Activated naive CD4-positive, alpha-beta T cell treated with anti-CD3 and anti-CD28 coated beads, Interleukin-2, amount 50 U/mL, for 72 hours (primary cell): ENCODE measurements at regions not wholly inside any gene's neighbourhood (a gene's known extent, or its start where the extent isn't known, plus 50 kb on each side); places are given as distances from the start of the nearest gene placed in this dataset.

ENCODE experiments used
- ATAC-seq, 2 donors: fragments of 150-1000 bp; cut with Tn5 transposase; 2 replicates each; pipeline ENCODE4 v1.10.0; 2021; ENCODE audit warnings: mild to moderate bottlenecking in 2 of 2, moderate library complexity in 2 of 2
- DNase-seq, 2 donors: peaks; one replicate each; pipeline ENCODE4 v3.0.0; 2021 to 2022; ENCODE audit warnings: low spot score in 2 of 2
- H3K27ac Mint-ChIP-seq, 2 donors: one replicate each; pipeline ENCODE4 v1.8.0; 2022; ENCODE audit warnings: mild to moderate bottlenecking in 2 of 2, mixed read lengths in 2 of 2
- H3K36me3 Mint-ChIP-seq, 2 donors: one replicate each; pipeline ENCODE4 v1.8.0; 2022; ENCODE audit warnings: mixed read lengths in 2 of 2
- H3K9me3 Mint-ChIP-seq, 2 donors: one replicate each; pipeline ENCODE4 v1.8.0; 2022; ENCODE audit warnings: mixed read lengths in 2 of 2

DNA sequence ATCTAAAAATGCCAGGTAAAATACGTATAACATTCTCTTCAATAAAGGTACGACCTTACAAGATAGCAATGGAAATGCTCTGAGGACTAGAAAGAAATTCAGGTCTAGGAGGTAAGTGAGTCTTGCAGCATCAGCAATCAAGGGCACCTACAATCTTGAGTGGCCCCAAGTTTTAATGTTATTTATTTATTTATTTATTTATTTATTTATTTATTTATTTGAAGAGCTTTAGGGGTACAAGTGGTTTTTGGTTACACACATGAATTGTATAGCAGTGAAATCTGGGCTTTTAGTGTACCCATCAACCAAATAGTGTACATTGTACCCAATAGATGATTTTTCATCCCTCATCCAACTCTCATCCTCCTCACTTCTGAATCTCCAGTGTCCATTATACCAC, 574.0 kb upstream of the POU3F2 start:
- peaks cover 0 to 7% of the 10 kb centered on the region in 2 donors for H3K9me3 Mint-ChIP-seq
- ATAC-seq (no peak), DNase-seq (no peak)
- no peaks in the 10 kb centered on the region for H3K36me3 Mint-ChIP-seq
- H3K27ac Mint-ChIP-seq, result no peak overlapping the region

DNA sequence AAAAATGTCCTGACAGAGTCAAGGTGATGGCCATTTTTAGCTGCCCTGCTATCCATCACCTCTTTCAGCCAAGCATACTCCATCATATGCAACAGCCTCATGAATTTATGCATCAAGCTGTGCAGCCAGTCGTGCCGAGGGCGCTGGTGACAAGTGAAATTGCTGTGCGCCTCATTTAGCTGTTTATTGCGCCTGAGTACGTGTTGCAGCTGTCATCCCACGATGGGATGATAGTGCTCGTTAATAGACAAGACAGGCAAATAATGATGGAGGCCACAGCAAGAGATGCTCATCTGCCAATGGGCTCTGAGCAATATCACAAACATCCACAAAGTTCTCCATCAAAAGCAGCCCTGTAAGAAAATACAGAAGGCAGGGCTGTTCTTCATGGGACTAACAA, 562.3 kb upstream of the POU3F2 start:
- Mint-ChIP-seq H3K9me3 (peaks cover 4 to 8% of the 10 kb centered on the region in 2 donors), H3K36me3 (no peaks in the 10 kb centered on the region), H3K27ac (no peak overlapping the region)
- ATAC-seq (no peak), DNase-seq (no peak)

DNA sequence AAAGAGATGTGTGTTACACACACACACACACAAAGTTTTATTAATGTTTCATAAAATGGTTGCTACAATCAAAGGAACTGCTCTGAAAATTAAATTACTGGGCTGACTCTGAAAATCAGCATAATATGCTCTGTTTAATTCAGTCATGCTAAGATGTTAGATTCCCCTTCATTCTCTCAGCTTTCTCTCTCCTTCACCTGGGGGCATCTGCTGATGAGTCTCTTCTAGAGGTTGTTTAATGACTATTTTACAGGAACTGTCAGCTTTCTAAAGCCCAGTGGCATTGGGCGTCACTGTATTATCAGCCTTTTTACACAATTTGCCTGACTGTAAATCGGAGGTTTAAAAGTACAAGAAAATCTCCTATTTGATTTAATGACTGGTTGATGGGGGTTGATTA, 559.7 kb upstream of the POU3F2 start:
- ATAC-seq (no peak), DNase-seq (no peak)
- H3K9me3 Mint-ChIP-seq, result peaks cover 0 to 5% of the 10 kb centered on the region in 2 donors
- no peak overlapping the region for H3K27ac Mint-ChIP-seq
- H3K36me3 Mint-ChIP-seq, result no peaks in the 10 kb centered on the region

DNA sequence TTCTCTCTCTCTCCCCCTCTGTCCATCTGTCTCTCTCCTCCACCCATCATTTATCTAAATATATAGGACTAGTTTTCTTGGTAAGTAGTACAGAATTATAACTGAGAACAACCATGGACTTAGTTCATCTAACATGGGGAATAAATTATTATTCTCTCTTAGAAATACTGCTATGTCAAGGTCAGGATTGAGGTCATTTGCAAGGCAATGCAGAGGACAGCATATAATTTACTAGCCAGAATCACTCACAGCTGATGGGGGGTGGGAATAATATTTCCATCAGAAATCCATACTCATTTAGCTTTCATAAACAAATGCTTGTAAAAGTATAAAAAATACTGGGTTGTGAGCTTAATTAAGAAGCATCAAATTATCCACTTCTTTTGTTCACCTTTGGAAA, 553.9 kb upstream of the POU3F2 start:
- Mint-ChIP-seq H3K36me3 (no peaks in the 10 kb centered on the region), H3K27ac (no peak overlapping the region), H3K9me3 (peaks cover 0 to 5% of the 10 kb centered on the region in 2 donors)
- DNase-seq, result no peak
- ATAC-seq, result no peak

DNA sequence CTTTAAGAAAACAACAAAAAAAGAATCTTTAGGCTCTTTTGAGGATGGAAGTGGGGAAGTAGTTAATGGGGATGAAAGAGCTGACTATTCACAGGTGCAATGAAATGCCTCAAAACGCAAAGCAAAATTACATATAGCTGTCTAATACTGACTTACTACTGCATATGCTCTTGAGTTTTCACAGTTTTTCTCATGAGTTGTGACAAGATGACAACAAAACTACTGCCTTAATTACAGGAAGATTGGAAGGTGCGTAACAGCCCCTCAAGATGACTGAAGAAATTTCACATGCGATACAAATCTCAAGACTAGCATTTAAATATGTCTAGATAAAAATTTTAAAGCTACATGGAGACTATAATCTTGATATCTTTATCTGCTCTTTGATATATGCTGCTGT, 547.8 kb upstream of the POU3F2 start:
- Mint-ChIP-seq H3K27ac (no peak overlapping the region), H3K9me3 (peaks cover 0 to 14% of the 10 kb centered on the region in 2 donors), H3K36me3 (no peaks in the 10 kb centered on the region)
- DNase-seq (no peak), ATAC-seq (no peak)

DNA sequence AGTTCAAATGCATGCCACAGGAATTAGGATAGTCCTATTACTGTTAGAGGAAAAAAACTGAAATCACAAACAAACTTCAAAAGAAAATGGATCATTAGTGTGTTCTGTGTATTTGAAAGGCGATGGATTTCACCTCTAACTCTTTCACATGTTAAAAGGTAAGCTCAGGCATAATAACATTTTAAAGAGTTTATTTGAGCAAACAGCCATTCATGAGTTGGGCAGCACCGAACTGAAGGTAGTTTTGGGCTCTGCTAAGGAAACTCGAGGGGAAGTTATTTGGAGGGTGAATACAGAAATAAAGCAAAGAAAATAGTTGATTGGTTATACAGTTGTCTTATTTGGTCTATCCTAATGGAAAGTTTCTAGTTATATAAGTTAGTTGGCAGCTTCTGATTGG, 546.5 kb upstream of the POU3F2 start:
- H3K9me3 Mint-ChIP-seq, result peaks cover 4 to 10% of the 10 kb centered on the region in 2 donors

DNA sequence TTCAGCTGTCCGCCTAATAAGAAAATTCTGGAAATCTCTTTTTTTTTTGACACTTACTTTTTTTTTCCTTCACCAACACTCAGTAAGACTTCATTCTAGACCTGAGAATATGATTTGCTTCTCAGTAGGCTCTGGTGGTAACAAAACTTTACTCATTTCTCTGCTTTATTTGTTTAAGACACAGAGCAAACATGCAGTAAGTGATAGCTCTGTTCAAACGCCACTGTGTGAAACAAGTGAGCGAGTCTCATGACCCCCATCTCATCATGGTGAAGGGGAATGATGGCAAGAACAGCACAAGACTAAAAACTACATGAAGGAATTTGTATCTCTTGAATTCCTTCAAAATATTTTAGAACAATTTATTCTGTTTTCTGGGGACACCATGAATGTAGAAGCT, 541.6 kb upstream of the POU3F2 start:
- Mint-ChIP-seq H3K9me3 (peaks cover 4 to 6% of the 10 kb centered on the region in 2 donors), H3K36me3 (no peaks in the 10 kb centered on the region), H3K27ac (no peak overlapping the region)
- DNase-seq (no peak), ATAC-seq (no peak)

More for the DNA sequence above, 546.5 kb upstream of the POU3F2 start:
- ATAC-seq (no peak), DNase-seq (no peak)
- Mint-ChIP-seq H3K36me3 (no peaks in the 10 kb centered on the region), H3K27ac (no peak overlapping the region)

DNA sequence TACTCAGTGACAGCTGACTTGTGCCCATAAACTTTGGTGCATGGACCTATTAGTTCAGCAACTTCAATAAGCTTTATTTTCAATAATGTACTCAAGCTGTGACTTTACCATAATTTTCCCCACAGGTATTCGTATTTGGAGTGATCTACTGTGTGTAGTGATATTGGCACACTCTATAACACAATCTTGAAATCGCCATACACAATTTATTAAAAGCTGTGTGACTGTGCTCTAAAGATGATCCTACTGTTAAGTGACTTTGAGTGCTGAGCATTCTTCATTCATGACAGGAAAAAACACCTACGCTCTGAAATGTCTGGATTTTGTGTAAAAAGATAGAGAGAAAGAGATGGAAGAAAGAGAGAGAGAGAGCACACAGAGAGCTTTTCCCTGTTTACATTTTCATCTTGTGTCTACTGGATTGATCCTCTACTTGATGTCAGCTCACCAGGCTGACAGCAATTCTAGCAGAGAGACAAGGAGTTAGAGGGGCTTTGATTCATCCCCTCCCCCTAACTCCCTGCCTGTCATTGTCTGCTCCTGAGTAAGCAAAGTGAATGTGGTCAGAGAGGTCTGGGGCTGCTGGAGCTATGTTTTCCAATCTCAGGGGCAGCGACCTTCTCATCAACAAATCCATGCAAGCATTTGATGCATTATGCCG, 538.7 kb upstream of the POU3F2 start:
- no peak overlapping the region for H3K27ac Mint-ChIP-seq
- DNase-seq (no peak), ATAC-seq (no peak)
- H3K36me3 Mint-ChIP-seq, result no peaks in the 10 kb centered on the region
- H3K9me3 Mint-ChIP-seq, result peaks cover 0 to 4% of the 10 kb centered on the region in 2 donors

DNA sequence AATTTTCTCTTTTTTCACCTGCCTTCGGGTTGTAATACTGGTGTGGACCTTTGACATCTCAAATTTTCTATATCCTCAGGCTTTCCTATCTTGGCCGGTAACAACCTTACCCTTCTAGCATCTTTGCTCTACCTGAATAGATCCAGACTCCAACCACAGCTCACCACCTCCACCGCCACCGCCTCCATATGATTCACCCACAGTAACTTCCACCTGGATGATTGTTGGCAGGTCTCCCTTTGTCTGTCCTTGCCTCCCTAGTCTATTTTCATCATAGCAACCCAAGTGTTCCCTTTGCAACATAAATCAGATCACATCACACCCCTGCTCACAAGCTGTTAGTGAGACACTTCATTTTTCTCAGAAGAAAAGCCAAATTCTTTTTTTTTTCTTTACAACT, 525.8 kb upstream of the POU3F2 start:
- Mint-ChIP-seq H3K9me3 (peaks cover 4 to 26% of the 10 kb centered on the region in 2 donors), H3K27ac (no peak overlapping the region), H3K36me3 (no peaks in the 10 kb centered on the region)
- no peak for ATAC-seq
- DNase-seq, result no peak

DNA sequence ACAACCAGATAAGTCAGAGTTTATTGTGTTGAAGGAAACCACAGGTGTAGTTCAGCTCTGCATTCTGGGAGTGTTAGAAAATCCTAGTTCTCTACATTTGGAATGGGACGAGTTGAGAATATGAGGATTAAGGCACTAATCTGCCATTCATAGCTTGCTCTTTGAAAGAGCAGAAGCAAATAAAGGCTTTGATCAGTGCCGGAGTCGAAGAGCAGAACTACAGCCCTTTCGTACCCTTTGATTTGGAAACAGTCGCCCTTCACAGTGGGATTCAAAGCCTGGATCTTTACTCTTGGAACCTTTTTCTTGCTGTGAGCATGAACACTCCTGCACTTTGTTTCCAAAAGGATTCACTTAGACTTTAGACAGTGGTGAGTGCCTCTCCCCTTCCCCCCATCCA, 523.9 kb upstream of the POU3F2 start:
- no peak overlapping the region for H3K27ac Mint-ChIP-seq
- no peaks in the 10 kb centered on the region for H3K36me3 Mint-ChIP-seq
- ATAC-seq, result no peak
- no peak for DNase-seq
- peaks cover 0 to 22% of the 10 kb centered on the region in 2 donors for H3K9me3 Mint-ChIP-seq

DNA sequence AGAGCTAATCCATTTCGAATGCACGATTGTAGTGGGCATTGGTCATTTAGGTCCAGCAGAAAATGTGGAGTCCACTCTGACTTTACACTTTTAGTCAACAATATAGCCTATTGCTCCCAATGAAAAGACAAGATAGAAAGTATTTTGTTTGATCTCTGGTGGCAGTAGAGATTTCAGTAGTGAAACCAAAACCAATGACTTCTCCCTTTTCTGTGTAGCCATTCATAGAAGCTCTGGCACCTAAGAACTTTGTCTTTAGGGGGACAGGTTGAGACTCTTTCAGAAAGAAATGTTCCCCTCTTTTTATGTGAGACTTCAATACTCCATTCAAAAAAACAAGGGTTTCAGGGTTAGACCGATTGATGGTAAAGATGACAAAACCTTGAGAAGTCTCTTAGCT, 510.8 kb upstream of the POU3F2 start:
- no peak for ATAC-seq
- Mint-ChIP-seq H3K9me3 (peaks cover 13 to 17% of the 10 kb centered on the region in 2 donors), H3K27ac (no peak overlapping the region), H3K36me3 (no peaks in the 10 kb centered on the region)
- no peak for DNase-seq

DNA sequence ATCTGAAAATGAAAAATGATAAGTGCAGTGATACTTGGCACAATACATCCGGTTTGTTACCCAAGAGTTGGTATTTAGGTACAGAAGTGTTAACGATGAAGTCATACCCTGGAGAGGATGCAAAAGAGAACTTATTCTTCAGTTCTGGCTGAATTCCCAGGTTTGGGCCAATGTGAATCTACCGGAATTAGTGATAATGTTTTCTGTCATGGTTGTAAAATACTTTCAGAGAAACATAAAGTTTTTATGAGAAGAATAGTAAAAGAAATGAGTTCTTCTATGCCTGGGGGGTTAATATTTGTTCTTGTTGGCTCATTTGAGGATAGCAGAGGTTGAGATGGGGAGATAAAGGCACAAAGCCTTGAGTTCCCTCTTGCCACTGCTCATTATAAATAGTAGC, 509.9 kb upstream of the POU3F2 start:
- Mint-ChIP-seq H3K9me3 (peaks cover 8 to 12% of the 10 kb centered on the region in 2 donors), H3K36me3 (no peaks in the 10 kb centered on the region), H3K27ac (no peak overlapping the region)
- DNase-seq (no peak), ATAC-seq (no peak)

DNA sequence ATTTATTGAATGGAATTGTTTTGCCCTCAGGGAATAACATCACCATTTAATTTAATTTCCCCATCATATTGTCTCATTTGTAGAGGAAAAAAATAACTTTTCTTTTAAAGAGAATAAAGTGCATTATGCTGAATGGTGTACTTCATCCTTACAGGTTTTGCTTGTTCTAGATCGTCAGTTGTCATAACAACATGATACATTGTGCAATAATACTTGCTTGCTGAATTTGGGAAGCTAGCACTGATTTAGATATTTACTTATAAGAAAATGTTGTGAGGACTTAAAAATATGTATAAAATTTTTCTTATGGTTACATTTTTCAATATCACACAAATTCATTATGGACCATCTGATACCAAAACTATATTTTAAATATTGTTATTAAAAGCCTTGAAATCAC, 509.0 kb upstream of the POU3F2 start:
- H3K36me3 Mint-ChIP-seq, result no peaks in the 10 kb centered on the region
- no peak for ATAC-seq
- peaks cover 8% of the 10 kb centered on the region in 2 donors for H3K9me3 Mint-ChIP-seq
- DNase-seq, result no peak
- no peak overlapping the region for H3K27ac Mint-ChIP-seq

DNA sequence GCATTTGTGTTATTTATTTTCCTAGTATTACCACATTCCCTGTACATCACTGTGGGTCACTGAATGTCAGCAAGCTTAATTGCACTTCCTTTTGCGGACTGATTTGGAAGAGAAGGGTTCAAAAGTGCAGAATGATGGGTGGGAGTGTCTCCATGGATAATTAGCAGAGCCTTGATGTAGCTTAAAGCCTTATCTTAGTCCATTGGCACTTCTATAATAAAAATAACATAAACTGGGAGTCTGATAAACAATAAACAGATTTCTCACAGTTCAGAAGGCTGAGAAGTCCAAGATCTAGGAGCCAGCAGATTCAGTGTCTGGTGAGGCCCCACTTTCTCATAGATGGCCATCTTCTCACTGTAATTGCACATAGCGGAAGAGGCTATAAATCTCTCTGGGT, 501.1 kb upstream of the POU3F2 start:
- DNase-seq, result no peak
- Mint-ChIP-seq H3K36me3 (no peaks in the 10 kb centered on the region), H3K9me3 (peaks cover 0 to 3% of the 10 kb centered on the region in 2 donors), H3K27ac (no peak overlapping the region)
- ATAC-seq, result no peak

DNA sequence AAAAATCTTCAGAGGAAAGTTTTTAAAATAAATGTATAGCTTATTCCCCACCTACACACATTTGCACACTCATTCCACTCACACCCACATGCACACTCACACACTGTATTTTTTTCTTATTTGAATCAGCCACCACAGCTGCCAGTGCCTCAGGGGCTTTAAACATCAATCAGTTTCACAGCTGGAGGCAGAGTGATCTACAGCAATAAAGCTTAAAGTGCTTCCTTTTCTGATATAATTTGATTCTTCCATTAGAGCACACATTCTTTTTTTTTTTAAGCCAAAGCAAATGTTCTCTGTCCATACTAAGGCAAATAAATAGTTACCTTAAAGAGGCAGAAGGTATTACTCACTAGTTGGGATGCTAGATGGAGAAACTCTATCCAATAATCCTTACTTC, 498.8 kb upstream of the POU3F2 start:
- H3K9me3 Mint-ChIP-seq, result peaks cover 0 to 6% of the 10 kb centered on the region in 2 donors
- ATAC-seq (no peak), DNase-seq (no peak)
- no peak overlapping the region for H3K27ac Mint-ChIP-seq
- H3K36me3 Mint-ChIP-seq, result no peaks in the 10 kb centered on the region

DNA sequence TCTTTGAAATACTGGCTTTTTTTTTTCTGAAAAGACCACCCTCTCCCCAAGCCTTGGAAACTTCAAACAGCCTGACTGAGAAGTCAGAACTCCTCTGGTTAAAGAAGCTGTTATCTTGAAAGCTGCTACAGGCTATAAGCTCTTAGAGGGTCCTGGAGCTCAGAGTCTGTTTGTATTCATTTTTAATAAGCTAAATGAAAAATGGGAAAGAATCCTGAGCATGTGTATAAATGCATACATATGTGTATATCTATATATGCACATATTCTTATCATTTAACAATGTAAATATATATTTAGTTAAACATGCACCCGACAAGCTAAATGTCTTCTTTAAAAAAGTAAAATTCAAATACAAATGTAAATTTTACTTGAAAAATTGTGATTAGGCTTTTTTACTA, 494.9 kb upstream of the POU3F2 start:
- peaks cover 0 to 6% of the 10 kb centered on the region in 2 donors for H3K9me3 Mint-ChIP-seq
- ATAC-seq (no peak), DNase-seq (no peak)
- H3K27ac Mint-ChIP-seq, result no peak overlapping the region
- H3K36me3 Mint-ChIP-seq, result no peaks in the 10 kb centered on the region

DNA sequence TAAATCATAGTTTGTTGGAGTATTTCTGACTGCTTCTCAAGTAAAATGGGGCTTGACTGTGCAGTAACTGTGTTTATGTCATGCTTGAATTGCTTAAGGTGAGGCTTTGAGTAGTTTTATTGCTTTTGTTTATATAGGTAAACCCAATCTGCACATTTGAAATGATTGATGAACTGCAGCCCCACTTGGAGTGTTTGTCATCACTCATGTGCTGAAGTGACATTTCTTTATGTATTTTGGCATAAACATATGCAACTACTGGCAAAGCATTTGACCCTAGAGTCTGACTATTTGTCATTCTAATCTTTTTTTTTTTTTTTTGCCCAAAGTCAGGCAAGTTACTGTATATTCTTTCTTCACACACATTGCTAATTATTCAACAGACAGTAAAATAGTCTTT, 491.4 kb upstream of the POU3F2 start:
- Mint-ChIP-seq H3K9me3 (peaks cover 1 to 6% of the 10 kb centered on the region in 2 donors), H3K36me3 (no peaks in the 10 kb centered on the region), H3K27ac (no peak overlapping the region)
- DNase-seq (no peak), ATAC-seq (no peak)

DNA sequence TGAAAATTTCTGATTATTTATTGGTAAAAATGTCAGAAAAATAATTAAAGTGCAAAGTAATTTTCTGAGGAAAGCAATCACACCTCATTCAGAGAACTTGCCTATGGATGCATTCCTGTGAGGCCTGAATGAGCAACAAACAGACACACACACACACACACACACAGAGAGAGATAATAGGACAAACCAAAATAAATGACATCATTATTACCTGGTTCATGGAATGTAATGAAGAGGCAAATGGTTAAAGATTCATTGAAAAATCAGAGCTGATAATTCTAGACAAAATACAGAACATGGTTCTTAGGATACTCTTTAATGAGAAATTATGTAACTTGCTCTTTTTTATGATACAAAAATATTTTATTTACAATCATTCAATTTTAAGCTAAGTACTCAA, 490.6 kb upstream of the POU3F2 start:
- H3K9me3 Mint-ChIP-seq, result peaks cover 0 to 3% of the 10 kb centered on the region in 2 donors
- no peaks in the 10 kb centered on the region for H3K36me3 Mint-ChIP-seq
- no peak overlapping the region for H3K27ac Mint-ChIP-seq
- no peak for ATAC-seq
- DNase-seq, result no peak

DNA sequence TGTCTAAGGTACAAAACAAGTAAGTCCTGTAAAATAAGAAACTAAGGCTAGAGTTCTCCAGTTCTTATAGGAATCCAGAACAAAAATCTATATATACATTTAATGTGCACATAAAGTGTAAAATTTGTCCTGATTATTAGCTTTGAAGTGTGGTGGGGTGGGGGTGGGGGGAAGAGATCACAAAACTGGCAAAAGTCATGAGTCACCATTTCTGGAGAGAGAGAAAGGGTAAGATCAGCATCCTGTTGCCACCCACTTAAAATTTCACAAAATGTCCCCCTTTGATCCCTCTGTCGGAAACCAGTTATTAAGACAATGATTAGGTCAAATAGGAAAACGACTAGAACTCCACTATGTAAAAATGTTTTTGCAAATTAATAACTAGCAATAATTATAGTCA, 482.0 kb upstream of the POU3F2 start:
- Mint-ChIP-seq H3K27ac (no peak overlapping the region), H3K36me3 (no peaks in the 10 kb centered on the region), H3K9me3 (peaks cover 0 to 6% of the 10 kb centered on the region in 2 donors)
- DNase-seq (no peak), ATAC-seq (no peak)
